K562 (cell line): ENCODE measurements at regions not wholly inside any gene's neighbourhood (a gene's known extent, or its start where the extent isn't known, plus 50 kb on each side); places are given as distances from the start of the nearest gene placed in this dataset.

Source experiments
- BDP1 ChIP-seq: IDR thresholded peaks from 3 replicates; pipeline ENCODE4 v1.6.1; 2011; ENCODE audit not compliant: insufficient read length, insufficient read depth
- HMGXB4 ChIP-seq: sonication (generic); formaldehyde crosslinking; IDR thresholded peaks from 2 replicates; pipeline ENCODE4 v1.8.1; 2023; ENCODE audit warnings: mild to moderate bottlenecking, missing genetic modification reagents
- KAT2B ChIP-seq: IDR thresholded peaks from one replicate; pipeline ENCODE4 v1.6.1; 2012; ENCODE audit warnings: low read depth, mild to moderate bottlenecking, control low read depth, inconsistent platforms, low read length, moderate library complexity
- NELFE ChIP-seq: IDR thresholded peaks from 2 replicates; pipeline ENCODE4 v1.6.1; 2011; ENCODE audit warnings: mild to moderate bottlenecking; ENCODE audit not compliant: insufficient read depth, insufficient read length
- NFE2 ChIP-seq: IDR thresholded peaks from 2 replicates; pipeline ENCODE4 v1.6.1; 2014; ENCODE audit warnings: antibody characterized with exemption, low read depth
- PCBP2 ChIP-seq: fragments of 200-400 bp; formaldehyde crosslinking; IDR thresholded peaks from 2 replicates; pipeline ENCODE4 v1.6.1; 2018; ENCODE audit warnings: low read length, low read depth, mild to moderate bottlenecking, moderate library complexity; ENCODE audit not compliant: poor library complexity, severe bottlenecking
- SFPQ ChIP-seq: fragments of 200-400 bp; formaldehyde crosslinking; IDR thresholded peaks from 2 replicates; pipeline ENCODE4 v1.6.1; 2017; ENCODE audit warnings: mild to moderate bottlenecking, low read depth, low read length, moderate library complexity
- SMAD2 ChIP-seq: fragments of 150-350 bp; IDR thresholded peaks from 2 replicates; pipeline ENCODE4 v1.6.1; 2014; ENCODE audit warnings: low read depth, mild to moderate bottlenecking, low read length
- SMAD3 ChIP-seq: fragments of 450-650 bp; formaldehyde crosslinking; conservative IDR thresholded peaks from 2 replicates; pipeline ENCODE4 v1.4.0; 2020; ENCODE audit warnings: mild to moderate bottlenecking
- TCF3 ChIP-seq: sonication (generic); formaldehyde crosslinking; IDR thresholded peaks from 2 replicates; pipeline ENCODE4 v1.4.0; 2020; ENCODE audit warnings: mild to moderate bottlenecking, missing genetic modification reagents
- THRAP3 ChIP-seq: fragments of 450-650 bp; IDR thresholded peaks from 2 replicates; pipeline ENCODE4 v1.6.1; 2016; ENCODE audit warnings: mild to moderate bottlenecking, inconsistent platforms, borderline replicate concordance
- ZNF133 ChIP-seq: fragments of 250-450 bp; sonication (Bioruptor Pico); IDR thresholded peaks from 2 replicates; pipeline ENCODE4 v1.4.0; 2020; ENCODE audit warnings: mild to moderate bottlenecking
- ZNF165 ChIP-seq: fragments of 250-450 bp; sonication (Bioruptor Pico); IDR thresholded peaks from 2 replicates; pipeline ENCODE4 v1.4.0; 2020; ENCODE audit warnings: borderline replicate concordance
- ZNF197 ChIP-seq: fragments of 200-800 bp; sonication (Bioruptor generic); IDR thresholded peaks from 2 replicates; pipeline ENCODE4 v1.6.1; 2016; ENCODE audit warnings: low read depth, missing genetic modification characterization, missing compliant biosample characterization
- ZNF324 ChIP-seq: fragments of 250-450 bp; sonication (Bioruptor Pico); IDR thresholded peaks from 2 replicates; pipeline ENCODE4 v1.4.0; 2020; ENCODE audit warnings: mild to moderate bottlenecking
- ZNF76 ChIP-seq: fragments of 250-450 bp; sonication (Bioruptor Pico); IDR thresholded peaks from 2 replicates; pipeline ENCODE4 v1.4.0; 2020; ENCODE audit warnings: mild to moderate bottlenecking, moderate library complexity, borderline replicate concordance
- ZNF77 ChIP-seq: fragments of 250-450 bp; sonication (Bioruptor Pico); IDR thresholded peaks from 2 replicates; pipeline ENCODE4 v1.5.0; 2020
- TF ChIP-seq, protein P1 (sequence below): fragments of 250-450 bp; sonication (Bioruptor Pico); IDR thresholded peaks from 2 replicates; pipeline ENCODE4 v1.8.0; 2022; ENCODE audit warnings: moderate library complexity, mild to moderate bottlenecking, inconsistent platforms
- TF ChIP-seq, protein P2 (sequence below): fragments of 250-450 bp; sonication (Bioruptor Pico); IDR thresholded peaks from 2 replicates; pipeline ENCODE4 v1.5.1; 2021; ENCODE audit warnings: mild to moderate bottlenecking
- TF ChIP-seq, protein P3 (sequence below): fragments of 450-650 bp; formaldehyde crosslinking; conservative IDR thresholded peaks from 2 replicates; pipeline ENCODE4 v1.4.0; 2022; ENCODE audit warnings: mild to moderate bottlenecking, missing genetic modification characterization

DNA sequence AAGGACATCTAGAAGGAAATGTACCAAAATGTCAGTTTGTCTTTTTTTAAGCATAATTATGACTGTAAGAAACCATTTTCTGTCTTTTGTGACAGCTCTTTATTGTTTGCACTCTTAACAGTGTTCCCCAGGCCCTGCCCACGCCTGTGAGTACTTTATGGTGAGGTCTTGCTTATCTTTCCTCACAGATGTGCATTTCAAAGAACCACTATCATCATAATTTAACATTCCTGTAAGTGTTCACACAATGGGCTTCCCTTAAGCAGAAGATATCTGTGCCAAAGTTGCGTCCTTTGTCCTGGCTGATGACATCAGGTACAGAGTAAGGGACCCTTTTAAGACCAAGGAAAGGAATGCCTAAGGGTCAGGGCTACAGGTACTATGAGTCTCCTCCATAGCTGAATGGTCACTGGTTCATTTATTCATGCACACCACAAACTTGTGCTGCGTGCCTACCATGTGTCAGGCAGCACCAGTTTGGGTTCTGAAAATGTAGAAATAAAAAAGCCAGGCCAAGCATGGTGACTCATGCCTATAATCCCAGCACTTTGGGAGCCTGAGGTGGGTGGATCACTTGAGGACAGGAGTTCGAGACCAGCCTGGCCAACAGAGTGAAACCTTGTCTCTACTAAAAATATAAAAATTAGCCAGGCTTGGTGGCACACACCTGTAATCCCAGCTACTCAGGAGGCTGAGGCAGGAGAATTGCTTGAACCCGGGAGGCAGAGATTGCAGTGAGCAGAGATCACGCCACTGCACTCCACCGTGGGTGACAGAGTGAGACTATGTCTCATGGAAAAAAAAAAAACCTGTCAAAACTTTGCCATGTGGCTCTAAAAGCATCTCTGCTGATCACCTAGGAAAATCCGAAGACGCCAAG is 55.4 kb upstream of the NLK start (continued):
- TF ChIP-seq, protein P1, sequence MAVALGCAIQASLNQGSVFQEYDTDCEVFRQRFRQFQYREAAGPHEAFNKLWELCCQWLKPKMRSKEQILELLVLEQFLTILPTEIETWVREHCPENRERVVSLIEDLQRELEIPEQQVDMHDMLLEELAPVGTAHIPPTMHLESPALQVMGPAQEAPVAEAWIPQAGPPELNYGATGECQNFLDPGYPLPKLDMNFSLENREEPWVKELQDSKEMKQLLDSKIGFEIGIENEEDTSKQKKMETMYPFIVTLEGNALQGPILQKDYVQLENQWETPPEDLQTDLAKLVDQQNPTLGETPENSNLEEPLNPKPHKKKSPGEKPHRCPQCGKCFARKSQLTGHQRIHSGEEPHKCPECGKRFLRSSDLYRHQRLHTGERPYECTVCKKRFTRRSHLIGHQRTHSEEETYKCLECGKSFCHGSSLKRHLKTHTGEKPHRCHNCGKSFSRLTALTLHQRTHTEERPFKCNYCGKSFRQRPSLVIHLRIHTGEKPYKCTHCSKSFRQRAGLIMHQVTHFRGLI (CRISPR knock-in tag) = no peak
- TF ChIP-seq HMGXB4 (CRISPR knock-in tag) (no peak), ZNF76 (CRISPR knock-in tag) (no peak), TCF3 (CRISPR knock-in tag) (peak; percentile 97), KAT2B (no peak), ZNF77 (CRISPR knock-in tag) (no peak), ZNF165 (CRISPR knock-in tag) (no peak), ZNF197 (CRISPR knock-in tag) (0 out of 2 replicates have a peak, but pooled peaks have one; percentile 28), ZNF133 (no peak), SMAD3 (CRISPR knock-in tag) (no peak), SFPQ (no peak), PCBP2 (no peak), THRAP3 (no peak), NFE2 (peak; percentile 67), BDP1 (no peak), NELFE (no peak), ZNF324 (no peak), SMAD2 (no peak)
- TF ChIP-seq, protein P2, sequence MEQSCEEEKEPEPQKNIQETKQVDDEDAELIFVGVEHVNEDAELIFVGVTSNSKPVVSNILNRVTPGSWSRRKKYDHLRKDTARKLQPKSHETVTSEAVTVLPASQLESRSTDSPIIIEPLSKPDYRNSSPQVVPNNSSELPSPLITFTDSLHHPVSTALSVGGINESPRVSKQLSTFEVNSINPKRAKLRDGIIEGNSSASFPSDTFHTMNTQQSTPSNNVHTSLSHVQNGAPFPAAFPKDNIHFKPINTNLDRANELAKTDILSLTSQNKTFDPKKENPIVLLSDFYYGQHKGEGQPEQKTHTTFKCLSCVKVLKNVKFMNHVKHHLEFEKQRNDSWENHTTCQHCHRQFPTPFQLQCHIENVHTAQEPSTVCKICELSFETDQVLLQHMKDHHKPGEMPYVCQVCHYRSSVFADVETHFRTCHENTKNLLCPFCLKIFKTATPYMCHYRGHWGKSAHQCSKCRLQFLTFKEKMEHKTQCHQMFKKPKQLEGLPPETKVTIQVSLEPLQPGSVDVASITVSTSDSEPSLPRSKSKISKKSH (CRISPR knock-in tag) = no peak
- TF ChIP-seq, protein P3, sequence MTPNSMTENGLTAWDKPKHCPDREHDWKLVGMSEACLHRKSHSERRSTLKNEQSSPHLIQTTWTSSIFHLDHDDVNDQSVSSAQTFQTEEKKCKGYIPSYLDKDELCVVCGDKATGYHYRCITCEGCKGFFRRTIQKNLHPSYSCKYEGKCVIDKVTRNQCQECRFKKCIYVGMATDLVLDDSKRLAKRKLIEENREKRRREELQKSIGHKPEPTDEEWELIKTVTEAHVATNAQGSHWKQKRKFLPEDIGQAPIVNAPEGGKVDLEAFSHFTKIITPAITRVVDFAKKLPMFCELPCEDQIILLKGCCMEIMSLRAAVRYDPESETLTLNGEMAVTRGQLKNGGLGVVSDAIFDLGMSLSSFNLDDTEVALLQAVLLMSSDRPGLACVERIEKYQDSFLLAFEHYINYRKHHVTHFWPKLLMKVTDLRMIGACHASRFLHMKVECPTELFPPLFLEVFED = no peak
